Neural cell (in vitro differentiated cells): ENCODE measurements at regions not wholly inside any gene's neighbourhood (a gene's known extent, or its start where the extent isn't known, plus 50 kb on each side); places are given as distances from the start of the nearest gene placed in this dataset.

Experiments used
- H2AFZ ChIP-seq: fragments of 200-600, 300-800 bp; sonication (generic), shearing (Covaris generic); 2 replicates; pipeline ENCODE4 v1.6.0; 2014; ENCODE audit warnings: low read depth, mild to moderate bottlenecking, antibody characterized with exemption, low read length, moderate library complexity
- H3F3A ChIP-seq: fragments of 200-600 bp; shearing (Covaris generic); 2 replicates; pipeline ENCODE4 v1.6.1; 2016; ENCODE audit warnings: mild to moderate bottlenecking, moderate library complexity, mixed read lengths, antibody characterized with exemption, low read length; ENCODE audit not compliant: insufficient read depth, poor library complexity, severe bottlenecking
- H3K27ac ChIP-seq: fragments of 200-600, 300-800 bp; sonication (generic), shearing (Covaris generic); 2 replicates; pipeline ENCODE4 v1.5.1; 2014; ENCODE audit warnings: mild to moderate bottlenecking, low read length, moderate library complexity
- H3K27me3 ChIP-seq: fragments of 300-800, 200-600 bp; sonication (generic), shearing (Covaris generic); 2 replicates; pipeline ENCODE4 v1.6.0; 2014; ENCODE audit warnings: mild to moderate bottlenecking, low read depth, low read length, moderate library complexity; ENCODE audit not compliant: insufficient read depth
- H3K36me3 ChIP-seq: fragments of 300-800, 200-600 bp; sonication (generic), shearing (Covaris generic); 2 replicates; pipeline ENCODE4 v1.5.1; 2014; ENCODE audit warnings: mild to moderate bottlenecking, antibody characterized with exemption, low read length, moderate library complexity; ENCODE audit not compliant: insufficient read depth
- H3K4me2 ChIP-seq: fragments of 300-800, 200-600 bp; sonication (generic), shearing (Covaris generic); 2 replicates; pipeline ENCODE4 v1.6.0; 2014; ENCODE audit warnings: mild to moderate bottlenecking, low read length
- H3K4me3 ChIP-seq: fragments of 300-800, 200-600 bp; sonication (generic), shearing (Covaris generic); 2 replicates; pipeline ENCODE4 v1.5.1; 2014; ENCODE audit warnings: mild to moderate bottlenecking, low read length, moderate library complexity
- H3K79me2 ChIP-seq: fragments of 200-600 bp; shearing (Covaris generic); replicated peaks from 2 replicates; pipeline ENCODE4 v1.6.0; 2014; ENCODE audit warnings: mild to moderate bottlenecking, low read length, moderate library complexity; ENCODE audit not compliant: insufficient read depth
- H3K9ac ChIP-seq: fragments of 300-800, 200-600 bp; sonication (generic), shearing (Covaris generic); 2 replicates; pipeline ENCODE4 v1.6.1; 2016; ENCODE audit warnings: mild to moderate bottlenecking, low read length, mixed read lengths
- H3K9me2 ChIP-seq: fragments of 200-600 bp; shearing (Covaris generic); 2 replicates; pipeline ENCODE4 v1.6.1; 2016; ENCODE audit warnings: mild to moderate bottlenecking, low read length, mixed read lengths; ENCODE audit not compliant: insufficient read depth
- H3K9me3 ChIP-seq: fragments of 200-600, 300-800 bp; sonication (generic), shearing (Covaris generic); 2 replicates; pipeline ENCODE4 v1.6.1; 2016; ENCODE audit warnings: mild to moderate bottlenecking, mixed run types, low read length, moderate library complexity, mixed read lengths
- H4K20me1 ChIP-seq: fragments of 200-600 bp; shearing (Covaris generic); 2 replicates; pipeline ENCODE4 v1.6.1; 2016; ENCODE audit warnings: mild to moderate bottlenecking, mixed run types; ENCODE audit not compliant: insufficient read depth
- CTCF ChIP-seq: fragments of 450-650 bp; IDR thresholded peaks from 2 replicates; pipeline ENCODE4 v1.5.1; 2014; ENCODE audit warnings: antibody characterized with exemption, mild to moderate bottlenecking, moderate library complexity; ENCODE audit not compliant: poor library complexity, severe bottlenecking
- EP300 ChIP-seq: fragments of 450-650 bp; conservative IDR thresholded peaks from 2 replicates; pipeline ENCODE4 v1.6.1; 2014; ENCODE audit warnings: antibody characterized with exemption, mild to moderate bottlenecking, moderate library complexity; ENCODE audit not compliant: poor library complexity, severe bottlenecking
- EZH2 ChIP-seq: fragments of 200-600, 300-800 bp; shearing (Covaris generic), sonication (generic); IDR thresholded peaks from 2 replicates; pipeline ENCODE4 v1.6.1; 2014; ENCODE audit warnings: antibody characterized with exemption, low read length, borderline replicate concordance, mild to moderate bottlenecking; ENCODE audit not compliant: insufficient read depth, poor library complexity, severe bottlenecking
- MXI1 ChIP-seq: fragments of 450-650 bp; conservative IDR thresholded peaks from 2 replicates; pipeline ENCODE4 v1.6.1; 2014; ENCODE audit warnings: antibody characterized with exemption, mild to moderate bottlenecking; ENCODE audit not compliant: poor library complexity, severe bottlenecking
- POLR2AphosphoS5 ChIP-seq: IDR thresholded peaks from 2 replicates; pipeline ENCODE4 v1.6.1; 2012
- RAD21 ChIP-seq: fragments of 450-650 bp; conservative IDR thresholded peaks from 2 replicates; pipeline ENCODE4 v1.6.1; 2014; ENCODE audit warnings: antibody characterized with exemption, mild to moderate bottlenecking, moderate library complexity
- REST ChIP-seq: IDR thresholded peaks from 2 replicates; pipeline ENCODE4 v1.6.1; 2012; ENCODE audit warnings: borderline replicate concordance
- SMC3 ChIP-seq: fragments of 450-650 bp; conservative IDR thresholded peaks from 2 replicates; pipeline ENCODE4 v1.6.1; 2014; ENCODE audit warnings: antibody characterized with exemption, mild to moderate bottlenecking, moderate library complexity; ENCODE audit not compliant: poor library complexity
- TAF1 ChIP-seq: IDR thresholded peaks from 2 replicates; pipeline ENCODE4 v1.6.1; 2012; ENCODE audit warnings: low read depth

GRCh38 chr17:17417718-17418181 lies 59.0 kb upstream of the MED9 start:
- Histone ChIP-seq H3K4me2 (no peak overlapping the region), H2AFZ (no peak overlapping the region)
- TF ChIP-seq REST (no peak), POLR2AphosphoS5 (no peak), EP300 (no peak), EZH2 (no peak), MXI1 (no peak)

GRCh38 chr17:17419166-17419565 lies 57.6 kb upstream of the MED9 start:
- Histone ChIP-seq H3K9me3 (no peaks in the 10 kb centered on the region), H2AFZ (no peak overlapping the region), H3K4me2 (no peak overlapping the region), H3K4me3 (no peak overlapping the region), H4K20me1 (no peaks in the 10 kb centered on the region), H3F3A (no peaks in the 10 kb centered on the region), H3K36me3 (no peaks in the 10 kb centered on the region), H3K9ac (no peak overlapping the region), H3K79me2 (no peaks in the 10 kb centered on the region), H3K27ac (no peak overlapping the region), H3K9me2 (no peaks in the 10 kb centered on the region), H3K27me3 (no peaks in the 10 kb centered on the region)
- no peak for TF ChIP-seq POLR2AphosphoS5
- no peak for TF ChIP-seq TAF1
- TF ChIP-seq MXI1: no peak
- TF ChIP-seq EP300: no peak
- TF ChIP-seq EZH2: no peak
- no peak for TF ChIP-seq REST
- no peak for TF ChIP-seq RAD21
- TF ChIP-seq SMC3: no peak
- no peak for TF ChIP-seq CTCF

More at GRCh38 chr17:17417718-17418181, 59.0 kb upstream of the MED9 start:
- H3K9ac ChIP-seq: no peak overlapping the region
- H3K36me3 ChIP-seq: no peaks in the 10 kb centered on the region
- no peaks in the 10 kb centered on the region for H3K9me3 ChIP-seq
- H3F3A ChIP-seq: no peaks in the 10 kb centered on the region
- H4K20me1 ChIP-seq: no peaks in the 10 kb centered on the region
- no peak overlapping the region for H3K27ac ChIP-seq
- H3K4me3 ChIP-seq: no peak overlapping the region
- H3K27me3 ChIP-seq: no peaks in the 10 kb centered on the region
- no peaks in the 10 kb centered on the region for H3K9me2 ChIP-seq
- no peaks in the 10 kb centered on the region for H3K79me2 ChIP-seq
